Psoas muscle (tissue), 7 donors: ENCODE measurements at regions not wholly inside any gene's neighbourhood (a gene's known extent, or its start where the extent isn't known, plus 50 kb on each side); places are given as distances from the start of the nearest gene placed in this dataset.
"Not testable (repeated sequence)": the region's sequence is repeated elsewhere in the genome, so short reads cannot be mapped to it uniquely, and the experiment has no call there.

Source experiments
- ATAC-seq, 4 donors: fragments of 200-7000 bp; cut with Tn5 transposase; one replicate each; pipeline ENCODE4 v1.9.1; 2020; ENCODE audit warnings: moderate library complexity in 3 of 4, mild to moderate bottlenecking in 2 of 4
- DNase-seq, 2 donors: peaks; one replicate each; pipeline ENCODE4 v3.0.0-alpha.2; 2020
- H3K27ac ChIP-seq: fragments of 200-600 bp; one replicate; pipeline ENCODE4 v1.8.0; 2022
- H3K27me3 ChIP-seq, 3 donors: fragments of 200-600 bp in 1 of 3; one replicate each; pipeline versions ENCODE4 v1.6.1 to v1.8.0; 2013 to 2022; ENCODE audit warnings: low read length in 2 of 3, mild to moderate bottlenecking in 2 of 3, moderate library complexity in 1 of 3; ENCODE audit not compliant: insufficient read depth in 3 of 3
- H3K36me3 ChIP-seq, 2 donors: fragments of 200-600 bp in 1 of 2; one replicate each; pipeline versions ENCODE4 v1.6.1 to v1.8.0; 2013 to 2022; ENCODE audit warnings: low read depth in 1 of 2, mild to moderate bottlenecking in 1 of 2, moderate library complexity in 1 of 2; ENCODE audit not compliant: insufficient read depth in 1 of 2
- H3K4me1 ChIP-seq: fragments of 200-600 bp; one replicate; pipeline ENCODE4 v1.8.0; 2022
- H3K4me3 ChIP-seq: fragments of 200-600 bp; one replicate; pipeline ENCODE4 v1.8.0; 2022; ENCODE audit warnings: mild to moderate bottlenecking
- H3K9me3 ChIP-seq: fragments of 200-600 bp; one replicate; pipeline ENCODE4 v1.8.0; 2022
- CTCF ChIP-seq: fragments of 200-600 bp; IDR thresholded peaks from one replicate; pipeline ENCODE4 v1.8.0; 2022; ENCODE audit warnings: antibody characterized with exemption
- WGBS, 3 donors: extraction: QIAGEN DNeasy Blood & Tissue Kit; methylation state at CpG; one replicate each; pipeline versions ENCODE4 v1.1.6 to v1.1.7; 2013; 5-methylcytosine and 5-hydroxymethylcytosine counted together
- intact Hi-C, 2 donors: fragments of 100-400 bp; cut with DNase I; formaldehyde crosslinking; loops; one replicate each; pipeline versions ENCODE4 v1.11.0 to v1.14.2; 2022
- donor health status: healthy with polysubstance abuse.
- donor health status: DM: no; HTN: no; CAD: no; lungs with moderate emphysema.
- donor health status: Bipolar disorder and iron deficiency.
- donor health status: healthy.
- donor health status: DM: yes; HTN: yes; CAD: no.
- donor health status: DM: no; HTN: no; CAD: no.
- donor health status: DM: yes; HTN: yes; CAD: no.

GRCh38 chr13:55963934-55964333 is 1176.8 kb upstream of the PRR20A start:
- ATAC-seq (no peak), DNase-seq (no peak)
- no peaks in the 10 kb centered on the region for H3K4me1 ChIP-seq
- 89 to 98% (median 96%) methylated on average over 1 of the region's 1 CpG for WGBS, 3 donors
- H3K27ac ChIP-seq = no peak overlapping the region
- intact Hi-C loops = no loop called here
- no peaks in the 10 kb centered on the region for H3K27me3 ChIP-seq
- H3K9me3 ChIP-seq = no peaks in the 10 kb centered on the region
- H3K36me3 ChIP-seq = no peaks in the 10 kb centered on the region
- H3K4me3 ChIP-seq = no peak overlapping the region
- no peak for TF ChIP-seq CTCF

GRCh38 chr13:55967055-55967454 is 1173.7 kb upstream of the PRR20A start:
- TF ChIP-seq CTCF = no peak
- WGBS, 3 donors = 91 to 93% (median 91%) methylated on average over 3 of the region's 3 CpGs
- H3K4me1 ChIP-seq = no peaks in the 10 kb centered on the region
- H3K9me3 ChIP-seq = no peaks in the 10 kb centered on the region
- no peak for DNase-seq
- H3K4me3 ChIP-seq = no peak overlapping the region
- H3K27me3 ChIP-seq = no peaks in the 10 kb centered on the region
- H3K27ac ChIP-seq = no peak overlapping the region
- H3K36me3 ChIP-seq = no peaks in the 10 kb centered on the region
- intact Hi-C loops = no loop called here
- ATAC-seq = no peak

DNA sequence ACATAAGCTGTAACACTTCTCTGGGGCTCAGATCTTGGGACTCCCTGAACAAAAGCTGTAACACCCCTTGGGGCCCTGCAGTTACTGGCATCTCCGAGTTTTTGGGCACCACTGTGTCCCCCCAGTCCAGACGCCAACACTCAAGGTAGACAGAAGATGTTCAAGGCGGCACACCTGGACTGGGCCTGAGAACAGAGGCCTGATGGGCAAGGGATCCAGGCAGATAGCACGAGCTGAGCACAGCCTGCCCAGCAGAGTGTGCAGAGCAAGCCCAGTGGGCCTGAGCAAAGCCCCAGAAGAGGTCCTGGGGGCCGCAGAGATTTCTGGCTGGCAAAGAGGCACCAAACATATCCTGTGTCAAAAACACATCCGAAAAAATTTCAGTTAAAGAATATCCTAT is 1163.3 kb upstream of the PRR20A start:
- intact Hi-C loops = no loop called here
- 82 to 86% (median 83%) methylated on average over 6 of the region's 6 CpGs for WGBS, 3 donors
- DNase-seq (peak in 1 of 2 donors; percentile 15), ATAC-seq (no peak)
- Histone ChIP-seq H3K4me3 (no peak overlapping the region), H3K4me1 (no peaks in the 10 kb centered on the region), H3K9me3 (no peaks in the 10 kb centered on the region), H3K27me3 (no peaks in the 10 kb centered on the region), H3K36me3 (no peaks in the 10 kb centered on the region), H3K27ac (no peak overlapping the region)
- no peak for TF ChIP-seq CTCF

GRCh38 chr13:55981381-55981780 is 1159.3 kb upstream of the PRR20A start:
- intact Hi-C loops = no loop called here

DNA sequence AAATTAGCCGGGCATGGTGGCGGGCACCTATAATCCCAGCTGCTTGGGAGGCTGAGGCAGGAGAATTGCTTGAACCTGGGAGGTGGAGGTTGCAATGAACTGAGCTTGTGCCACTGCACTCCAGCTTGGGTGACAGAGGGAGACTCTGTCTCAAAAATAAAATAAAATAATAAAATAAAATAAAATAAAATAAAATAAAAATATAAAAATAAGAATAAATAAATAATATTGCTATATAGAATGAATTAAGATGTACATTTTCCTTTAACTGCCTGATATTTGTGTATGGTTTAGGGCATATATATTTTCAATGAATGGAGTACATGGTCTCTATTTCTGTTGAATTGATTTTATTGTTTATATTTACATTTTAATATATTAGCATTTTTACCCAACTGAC is 1156.7 kb upstream of the PRR20A start:
- H3K27me3 ChIP-seq, H3K27ac ChIP-seq, H3K4me1 ChIP-seq, H3K4me3 ChIP-seq, ATAC-seq, H3K9me3 ChIP-seq, H3K36me3 ChIP-seq, intact Hi-C loops: not testable (repeated sequence)
- peak in 1 of 2 donors; percentile 9 for DNase-seq
- 91 to 100% (median 93%) methylated on average over 2 of the region's 2 CpGs for WGBS, 3 donors

More at GRCh38 chr13:55981381-55981780, 1159.3 kb upstream of the PRR20A start:
- DNase-seq (no peak), ATAC-seq (no peak)
- whole genome bisulfite sequencing, 3 donors = 71 to 84% (median 80%) methylated on average over 1 of the region's 1 CpG
- Histone ChIP-seq H3K4me1 (no peaks in the 10 kb centered on the region), H3K36me3 (no peaks in the 10 kb centered on the region), H3K27ac (no peak overlapping the region), H3K9me3 (no peaks in the 10 kb centered on the region), H3K27me3 (no peaks in the 10 kb centered on the region), H3K4me3 (no peak overlapping the region)
- no peak for TF ChIP-seq CTCF
